Lower lobe of right lung (tissue), 2 donors: ENCODE measurements at regions not wholly inside any gene's neighbourhood (a gene's known extent, or its start where the extent isn't known, plus 50 kb on each side); places are given as distances from the start of the nearest gene placed in this dataset.

Experiments used
- ATAC-seq, 2 donors: fragments of 200-7000 bp; cut with Tn5 transposase; one replicate each; pipeline ENCODE4 v1.9.1; 2020 to 2022; ENCODE audit warnings: mild to moderate bottlenecking in 2 of 2, moderate library complexity in 2 of 2
- DNase-seq: peaks from one replicate; pipeline ENCODE4 v3.0.0-alpha.2; 2020
- H3K27ac ChIP-seq: fragments of 200-600 bp; one replicate; pipeline ENCODE4 v1.8.0; 2022
- H3K27me3 ChIP-seq: fragments of 200-600 bp; one replicate; pipeline ENCODE4 v1.8.0; 2022; ENCODE audit warnings: low read depth
- H3K36me3 ChIP-seq: fragments of 200-600 bp; one replicate; pipeline ENCODE4 v1.8.0; 2022; ENCODE audit warnings: mild to moderate bottlenecking
- H3K4me1 ChIP-seq: fragments of 200-600 bp; one replicate; pipeline ENCODE4 v1.8.0; 2022
- H3K4me3 ChIP-seq: fragments of 200-600 bp; one replicate; pipeline ENCODE4 v1.8.0; 2022; ENCODE audit warnings: mild to moderate bottlenecking
- H3K9me3 ChIP-seq: fragments of 200-600 bp; one replicate; pipeline ENCODE4 v1.8.0; 2022
- CTCF ChIP-seq: fragments of 200-600 bp; IDR thresholded peaks from one replicate; pipeline ENCODE4 v1.8.0; 2022; ENCODE audit warnings: antibody characterized with exemption, mild to moderate bottlenecking
- intact Hi-C: fragments of 100-400 bp; cut with DNase I; formaldehyde crosslinking; loops from one replicate; pipeline ENCODE4 v1.11.0; 2022
- donor health status: DM: no; HTN: yes; CAD: no; lungs with severe emphysema.

GRCh38 chr11:29249713-29250112 is 767.1 kb downstream of the KCNA4 start:
- Histone ChIP-seq H3K4me3 (no peak overlapping the region), H3K27me3 (no peaks in the 10 kb centered on the region), H3K27ac (no peak overlapping the region), H3K4me1 (no peaks in the 10 kb centered on the region), H3K9me3 (no peaks in the 10 kb centered on the region), H3K36me3 (no peaks in the 10 kb centered on the region)
- intact Hi-C loops, result no loop called here
- no peak for DNase-seq
- no peak for TF ChIP-seq CTCF
- no peak for ATAC-seq

- no peak overlapping the region for H3K4me3 ChIP-seq
- DNase-seq (no peak), ATAC-seq (no peak)
- intact Hi-C loops, result no loop called here
- no peak for TF ChIP-seq CTCF
- no peaks in the 10 kb centered on the region for H3K27me3 ChIP-seq
- H3K4me1 ChIP-seq, result no peaks in the 10 kb centered on the region
- no peaks in the 10 kb centered on the region for H3K36me3 ChIP-seq
- H3K9me3 ChIP-seq, result no peaks in the 10 kb centered on the region
- H3K27ac ChIP-seq, result no peak overlapping the region
Measured at GRCh38 chr11:29244355-29244754, 772.5 kb downstream of the KCNA4 start.

- Histone ChIP-seq H3K9me3 (no peaks in the 10 kb centered on the region), H3K27ac (no peak overlapping the region), H3K4me1 (no peaks in the 10 kb centered on the region), H3K36me3 (no peaks in the 10 kb centered on the region), H3K27me3 (no peaks in the 10 kb centered on the region), H3K4me3 (no peak overlapping the region)
- no peak for TF ChIP-seq CTCF
- no peak for DNase-seq
- no peak for ATAC-seq
- intact Hi-C loops, result no loop called here
Measured at GRCh38 chr11:29243616-29244015, 773.2 kb downstream of the KCNA4 start.

- no peak for TF ChIP-seq CTCF
- intact Hi-C loops, result no loop called here
- ATAC-seq, result no peak
Measured at GRCh38 chr11:29231991-29232390, 784.8 kb downstream of the KCNA4 start.

GRCh38 chr11:29231586-29231985 is 785.2 kb downstream of the KCNA4 start:
- intact Hi-C loops, result no loop called here
- H3K4me3 ChIP-seq, result no peak overlapping the region
- TF ChIP-seq CTCF, result no peak
- H3K4me1 ChIP-seq, result no peaks in the 10 kb centered on the region
- H3K27me3 ChIP-seq, result no peaks in the 10 kb centered on the region
- DNase-seq (no peak), ATAC-seq (no peak)
- no peaks in the 10 kb centered on the region for H3K36me3 ChIP-seq
- H3K27ac ChIP-seq, result no peak overlapping the region
- no peaks in the 10 kb centered on the region for H3K9me3 ChIP-seq

More at GRCh38 chr11:29231991-29232390, 784.8 kb downstream of the KCNA4 start:
- Histone ChIP-seq H3K27ac (no peak overlapping the region), H3K27me3 (no peaks in the 10 kb centered on the region), H3K4me1 (no peaks in the 10 kb centered on the region), H3K4me3 (no peak overlapping the region), H3K36me3 (no peaks in the 10 kb centered on the region), H3K9me3 (no peaks in the 10 kb centered on the region)
- no peak for DNase-seq

- DNase-seq, result no peak
- intact Hi-C loops, result no loop called here
- TF ChIP-seq CTCF, result no peak
- no peaks in the 10 kb centered on the region for H3K36me3 ChIP-seq
- no peaks in the 10 kb centered on the region for H3K4me1 ChIP-seq
- no peak for ATAC-seq
- no peaks in the 10 kb centered on the region for H3K9me3 ChIP-seq
- H3K27ac ChIP-seq, result no peak overlapping the region
- H3K27me3 ChIP-seq, result no peaks in the 10 kb centered on the region
- H3K4me3 ChIP-seq, result no peak overlapping the region
Measured at GRCh38 chr11:29227811-29228210, 789.0 kb downstream of the KCNA4 start.
